ENCODE measurements at regions not wholly inside any gene's neighbourhood (a gene's known extent, or its start where the extent isn't known, plus 50 kb on each side); places are given as distances from the start of the nearest gene placed in this dataset.

- in situ Hi-C loops (cut with MboI), result no loop called here
- Histone ChIP-seq H3K9ac (ENCODE audit: insufficient read depth in 1 of 2, low read depth in 2 of 2, low read length in 2 of 2) (no peak overlapping the region), H3K27me3 (ENCODE audit: control insufficient read depth in 2 of 2, insufficient read depth in 2 of 2, low read length in 2 of 2) (peaks cover 23 to 56% of the 10 kb centered on the region in 2 experiments), H2AFZ (ENCODE audit: low read depth, low read length) (no peak overlapping the region), H3K27ac (ENCODE audit: extremely low read depth, low read depth, low read length) (no peak overlapping the region), H4K20me1 (replicated peaks; ENCODE audit: control insufficient read depth, insufficient read depth, low read length) (peaks cover 34% of the 10 kb centered on the region), H3K9me3 (replicated peaks; ENCODE audit: control insufficient read depth, insufficient read depth, low read depth, low read length) (no peaks in the 10 kb centered on the region), H3K9me1 (ENCODE audit: control insufficient read depth, insufficient read depth, low read length) (no peaks in the 10 kb centered on the region), H3K4me2 (ENCODE audit: insufficient read depth, low read length) (no peak overlapping the region), H3K4me1 (replicated peaks in 1 of 2; ENCODE audit: control insufficient read depth in 2 of 2, insufficient read depth in 2 of 2, low read length in 2 of 2) (no peaks in the 10 kb centered on the region), H3K36me3 (ENCODE audit: control insufficient read depth, insufficient read depth, low read length) (no peaks in the 10 kb centered on the region), H3K79me2 (ENCODE audit: control insufficient read depth, insufficient read depth, low read length) (no peaks in the 10 kb centered on the region), H3K4me3 (no peak overlapping the region)
- no peak for ATAC-seq
- TF ChIP-seq NCOA2 (IDR thresholded peaks at IDR 0.05; ENCODE audit: partially characterized antibody in 2 of 2), result no peak
- TF ChIP-seq RAD21 (CRISPR knock-in tag; conservative IDR thresholded peaks at IDR 0.05 in 1 of 2, IDR thresholded peaks at IDR 0.05 in 1 of 2), result no peak
- TF ChIP-seq ESRRA (IDR thresholded peaks at IDR 0.05; ENCODE audit: borderline replicate concordance, low read depth), result no peak
- TF ChIP-seq, protein P1, sequence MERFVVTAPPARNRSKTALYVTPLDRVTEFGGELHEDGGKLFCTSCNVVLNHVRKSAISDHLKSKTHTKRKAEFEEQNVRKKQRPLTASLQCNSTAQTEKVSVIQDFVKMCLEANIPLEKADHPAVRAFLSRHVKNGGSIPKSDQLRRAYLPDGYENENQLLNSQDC (CRISPR knock-in tag; IDR thresholded peaks at IDR 0.05), result no peak
- TF ChIP-seq SMAD1 (IDR thresholded peaks at IDR 0.05; ENCODE audit: low read depth, low read length, partially characterized antibody), result no peak
- TF ChIP-seq NCOR1 (IDR thresholded peaks at IDR 0.05), result no peak
- intact Hi-C loops (cut with micrococcal nuclease), result no loop called here
- no peak for DNase-seq (ENCODE audit: extremely low read depth in 1 of 4, low spot score in 3 of 4)
- BruUV-seq (replicated peaks), result no TSS peak
- ChIA-PET POLR2A (interaction anchor here (0.6 to 1.6 kb wide), 6 partner anchors 11 to 327 kb away, joined by 3 to 5 read pairs (median 3); no protein-coding TSS in a partner anchor), CTCF (ENCODE audit: low intra/inter-chr PET ratio) (no interaction called here)
- no peak for FAIRE-seq
- under 1% methylated on average over 14 of the region's 14 CpGs for WGBS (ENCODE audit: insufficient coverage, low coverage, missing lambda C conversion rate)
Measured at GRCh38 chr10:70943841-70944466, 55.6 kb upstream of the PCBD1 start.

All from K562 (cell line).